Effector memory CD8-positive, alpha-beta T cell (primary cell): ENCODE measurements at regions not wholly inside any gene's neighbourhood (a gene's known extent, or its start where the extent isn't known, plus 50 kb on each side); places are given as distances from the start of the nearest gene placed in this dataset.

ENCODE experiments used
- ATAC-seq: fragments of 150-1000 bp; cut with Tn5 transposase; replicated peaks from 2 replicates; pipeline ENCODE4 v1.10.0; 2021; ENCODE audit warnings: mild to moderate bottlenecking, moderate library complexity
- DNase-seq, 3 experiments: peaks; one replicate each; pipeline ENCODE4 v3.0.0; 2021
- H3K27ac Mint-ChIP-seq, 2 donors: one replicate each; pipeline ENCODE4 v1.8.0; 2022; ENCODE audit warnings: mild to moderate bottlenecking in 2 of 2, mixed read lengths in 2 of 2, moderate library complexity in 2 of 2
- H3K27me3 Mint-ChIP-seq, 2 donors: one replicate each; pipeline ENCODE4 v1.8.0; 2022; ENCODE audit warnings: mixed read lengths in 2 of 2
- H3K36me3 Mint-ChIP-seq: one replicate; pipeline ENCODE4 v1.8.0; 2022; ENCODE audit warnings: mild to moderate bottlenecking, moderate library complexity, mixed read lengths; ENCODE audit not compliant: insufficient read depth
- H3K4me1 Mint-ChIP-seq, 2 donors: one replicate each; pipeline ENCODE4 v1.8.0; 2022; ENCODE audit warnings: low read depth in 2 of 2, mixed read lengths in 2 of 2
- H3K4me3 Mint-ChIP-seq, 2 donors: one replicate each; pipeline ENCODE4 v1.8.0; 2022; ENCODE audit warnings: mild to moderate bottlenecking in 2 of 2, mixed read lengths in 2 of 2, moderate library complexity in 2 of 2
- H3K9me3 Mint-ChIP-seq, 2 donors: one replicate each; pipeline ENCODE4 v1.8.0; 2022; ENCODE audit warnings: mixed read lengths in 2 of 2

- Mint-ChIP-seq H3K27ac (no peak overlapping the region), H3K4me1 (no peaks in the 10 kb centered on the region), H3K9me3 (peaks cover 0 to 10% of the 10 kb centered on the region in 2 donors), H3K4me3 (no peak overlapping the region), H3K27me3 (peaks cover 24 to 30% of the 10 kb centered on the region in 2 donors), H3K36me3 (peaks cover 3% of the 10 kb centered on the region)
- no peak for DNase-seq
- no peak for ATAC-seq
These were observed 69.7 kb downstream of the SKA1 start for GRCh38 chr18:50444539-50444938.

GRCh38 chr18:50446629-50447028 is 71.8 kb downstream of the SKA1 start:
- Mint-ChIP-seq H3K4me1 (no peaks in the 10 kb centered on the region), H3K36me3 (peaks cover 3% of the 10 kb centered on the region), H3K4me3 (no peak overlapping the region), H3K9me3 (peaks cover 0 to 10% of the 10 kb centered on the region in 2 donors), H3K27ac (no peak overlapping the region), H3K27me3 (peaks cover 24 to 26% of the 10 kb centered on the region in 2 donors)
- DNase-seq = no peak
- ATAC-seq = no peak

- Mint-ChIP-seq H3K4me1 (no peaks in the 10 kb centered on the region), H3K27me3 (peaks cover 24 to 26% of the 10 kb centered on the region in 2 donors), H3K27ac (no peak overlapping the region), H3K9me3 (peaks cover 0 to 10% of the 10 kb centered on the region in 2 donors), H3K4me3 (no peak overlapping the region), H3K36me3 (peaks cover 3% of the 10 kb centered on the region)
- ATAC-seq (no peak), DNase-seq (no peak)
These were observed 72.4 kb downstream of the SKA1 start for GRCh38 chr18:50447102-50447741.

GRCh38 chr18:50447952-50448351 is 73.1 kb downstream of the SKA1 start:
- H3K4me1 Mint-ChIP-seq = no peaks in the 10 kb centered on the region
- ATAC-seq (no peak), DNase-seq (no peak)
- no peak overlapping the region for H3K4me3 Mint-ChIP-seq
- H3K9me3 Mint-ChIP-seq = peaks cover 0 to 10% of the 10 kb centered on the region in 2 donors
- H3K27ac Mint-ChIP-seq = no peak overlapping the region
- peaks cover 3% of the 10 kb centered on the region for H3K36me3 Mint-ChIP-seq
- peaks cover 24 to 26% of the 10 kb centered on the region in 2 donors for H3K27me3 Mint-ChIP-seq

- DNase-seq (no peak), ATAC-seq (no peak)
- H3K9me3 Mint-ChIP-seq = no peaks in the 10 kb centered on the region
- H3K4me3 Mint-ChIP-seq = no peak overlapping the region
- H3K27ac Mint-ChIP-seq = no peak overlapping the region
- H3K36me3 Mint-ChIP-seq = no peaks in the 10 kb centered on the region
- peaks cover 20 to 55% of the 10 kb centered on the region in 2 donors for H3K27me3 Mint-ChIP-seq
- H3K4me1 Mint-ChIP-seq = no peaks in the 10 kb centered on the region
These were observed 76.4 kb downstream of the SKA1 start for GRCh38 chr18:50451100-50451842.

- no peaks in the 10 kb centered on the region for H3K9me3 Mint-ChIP-seq
- no peaks in the 10 kb centered on the region for H3K4me1 Mint-ChIP-seq
- no peak for ATAC-seq
- DNase-seq = no peak
- H3K27me3 Mint-ChIP-seq = peaks cover 16 to 57% of the 10 kb centered on the region in 2 donors
- no peak overlapping the region for H3K27ac Mint-ChIP-seq
- H3K4me3 Mint-ChIP-seq = no peak overlapping the region
- H3K36me3 Mint-ChIP-seq = no peaks in the 10 kb centered on the region
These were observed 78.3 kb downstream of the SKA1 start for GRCh38 chr18:50453014-50453680.

GRCh38 chr18:50453732-50454131 is 78.9 kb downstream of the SKA1 start:
- peaks cover 12 to 57% of the 10 kb centered on the region in 2 donors for H3K27me3 Mint-ChIP-seq
- DNase-seq (no peak), ATAC-seq (no peak)
- H3K27ac Mint-ChIP-seq = no peak overlapping the region
- H3K9me3 Mint-ChIP-seq = no peaks in the 10 kb centered on the region
- H3K36me3 Mint-ChIP-seq = no peaks in the 10 kb centered on the region
- H3K4me3 Mint-ChIP-seq = no peak overlapping the region
- H3K4me1 Mint-ChIP-seq = no peaks in the 10 kb centered on the region

- DNase-seq = no peak
- H3K36me3 Mint-ChIP-seq = no peaks in the 10 kb centered on the region
- H3K27me3 Mint-ChIP-seq = peaks cover 5 to 56% of the 10 kb centered on the region in 2 donors
- no peaks in the 10 kb centered on the region for H3K9me3 Mint-ChIP-seq
- no peak overlapping the region for H3K4me3 Mint-ChIP-seq
- ATAC-seq = no peak
- H3K4me1 Mint-ChIP-seq = no peaks in the 10 kb centered on the region
- H3K27ac Mint-ChIP-seq = no peak overlapping the region
These were observed 79.6 kb downstream of the SKA1 start for GRCh38 chr18:50454387-50454988.

GRCh38 chr18:50456285-50456684 is 81.4 kb downstream of the SKA1 start:
- H3K9me3 Mint-ChIP-seq = no peaks in the 10 kb centered on the region
- ATAC-seq (no peak), DNase-seq (no peak)
- H3K27me3 Mint-ChIP-seq = peaks cover 5 to 53% of the 10 kb centered on the region in 2 donors
- H3K4me1 Mint-ChIP-seq = no peaks in the 10 kb centered on the region
- H3K36me3 Mint-ChIP-seq = no peaks in the 10 kb centered on the region
- no peak overlapping the region for H3K4me3 Mint-ChIP-seq
- no peak overlapping the region for H3K27ac Mint-ChIP-seq

GRCh38 chr18:50457639-50458038 is 82.8 kb downstream of the SKA1 start:
- Mint-ChIP-seq H3K4me3 (no peak overlapping the region), H3K27me3 (peaks cover 5 to 53% of the 10 kb centered on the region in 2 donors), H3K4me1 (no peaks in the 10 kb centered on the region), H3K36me3 (no peaks in the 10 kb centered on the region), H3K9me3 (no peaks in the 10 kb centered on the region), H3K27ac (no peak overlapping the region)
- ATAC-seq (no peak), DNase-seq (no peak)

GRCh38 chr18:50458366-50458765 is 83.5 kb downstream of the SKA1 start:
- Mint-ChIP-seq H3K4me1 (no peaks in the 10 kb centered on the region), H3K27ac (no peak overlapping the region), H3K4me3 (no peak overlapping the region), H3K27me3 (peaks cover 5 to 52% of the 10 kb centered on the region in 2 donors), H3K36me3 (no peaks in the 10 kb centered on the region), H3K9me3 (no peaks in the 10 kb centered on the region)
- DNase-seq = no peak
- ATAC-seq = no peak

GRCh38 chr18:50458796-50459195 is 84.0 kb downstream of the SKA1 start:
- DNase-seq (no peak), ATAC-seq (no peak)
- no peaks in the 10 kb centered on the region for H3K36me3 Mint-ChIP-seq
- no peak overlapping the region for H3K27ac Mint-ChIP-seq
- peaks cover 5 to 48% of the 10 kb centered on the region in 2 donors for H3K27me3 Mint-ChIP-seq
- no peak overlapping the region for H3K4me3 Mint-ChIP-seq
- no peaks in the 10 kb centered on the region for H3K9me3 Mint-ChIP-seq
- no peaks in the 10 kb centered on the region for H3K4me1 Mint-ChIP-seq

- ATAC-seq (no peak), DNase-seq (no peak)
- Mint-ChIP-seq H3K9me3 (no peaks in the 10 kb centered on the region), H3K27me3 (peaks cover 2 to 36% of the 10 kb centered on the region in 2 donors), H3K4me1 (no peaks in the 10 kb centered on the region), H3K36me3 (no peaks in the 10 kb centered on the region), H3K27ac (no peak overlapping the region), H3K4me3 (no peak overlapping the region)
These were observed 85.2 kb downstream of the SKA1 start for GRCh38 chr18:50460062-50460461.
